GM12892 (cell line): ENCODE measurements at regions not wholly inside any gene's neighbourhood (a gene's known extent, or its start where the extent isn't known, plus 50 kb on each side); places are given as distances from the start of the nearest gene placed in this dataset.

ENCODE experiments used
- POLR2A ChIP-seq: IDR thresholded peaks from 2 replicates; pipeline ENCODE4 v1.6.1; 2011; ENCODE audit warnings: low read depth, low read length, control low read depth
- POLR2AphosphoS5 ChIP-seq: IDR thresholded peaks from 2 replicates; pipeline ENCODE4 v1.6.1; 2011; ENCODE audit warnings: low read depth, low read length, control low read depth
- TAF1 ChIP-seq: IDR thresholded peaks from 2 replicates; pipeline ENCODE4 v1.6.1; 2011; ENCODE audit warnings: low read depth, mild to moderate bottlenecking, control low read depth, low read length, borderline replicate concordance

DNA sequence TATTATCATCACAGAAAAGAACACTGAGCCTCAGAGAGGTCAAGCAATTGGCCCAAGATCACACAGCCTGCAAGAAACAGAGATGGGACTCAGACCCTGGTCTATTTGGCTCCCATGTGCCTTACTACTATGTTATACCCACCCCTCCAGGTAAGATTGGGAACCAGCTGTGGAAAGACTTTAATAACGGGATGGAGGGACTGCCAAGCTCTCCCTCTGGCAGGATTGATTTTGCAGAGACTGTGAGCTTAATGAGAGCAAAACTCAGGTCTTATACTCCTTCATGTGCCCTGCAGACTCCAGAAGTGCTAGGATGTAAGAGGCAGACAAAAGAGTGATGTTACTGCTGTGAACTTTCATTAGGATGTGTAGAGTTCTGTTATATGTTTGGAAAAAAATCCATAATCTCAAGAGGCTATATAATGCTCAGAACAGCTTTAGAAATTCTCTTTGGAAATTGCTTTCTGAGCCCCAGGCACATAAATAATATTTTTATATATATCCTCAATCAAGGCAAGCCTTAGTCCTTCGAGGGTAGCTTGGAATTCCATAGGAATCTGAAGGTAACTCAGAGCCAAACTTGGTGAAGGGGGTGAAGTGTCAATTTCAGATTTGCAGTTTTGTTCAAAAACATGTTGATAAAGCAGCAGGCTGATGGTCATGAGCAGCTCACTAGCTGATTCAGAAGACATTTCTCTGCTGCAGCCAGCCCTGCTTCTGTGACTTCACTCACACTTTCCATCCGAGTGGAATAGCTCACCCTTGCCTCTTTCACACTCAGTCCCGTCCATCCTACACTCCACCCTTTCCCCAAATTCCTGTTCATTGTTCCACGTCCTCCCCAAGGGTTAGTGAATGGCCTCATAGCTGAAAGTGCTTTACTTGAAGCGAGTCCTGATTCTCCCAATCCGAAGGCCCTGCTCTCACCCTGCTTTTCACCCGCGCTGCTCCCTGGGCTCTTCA is 188.8 kb downstream of the SNX19 start:
- no peak for TF ChIP-seq POLR2A
- TF ChIP-seq POLR2AphosphoS5 = no peak
- no peak for TF ChIP-seq TAF1
